Neural crest cell (in vitro differentiated cells): ENCODE measurements at regions not wholly inside any gene's neighbourhood (a gene's known extent, or its start where the extent isn't known, plus 50 kb on each side); places are given as distances from the start of the nearest gene placed in this dataset.
A peak's percentile ranks its signal among the peaks of the same experiment; 100 is the strongest.

Source experiments
- DNase-seq: peaks from one replicate; pipeline ENCODE4 v3.0.0; 2021; ENCODE audit warnings: low read depth, mixed read lengths, low spot score
- H3K27ac Mint-ChIP-seq: one replicate; pipeline ENCODE4 v1.8.0; 2021; ENCODE audit warnings: mild to moderate bottlenecking, mixed read lengths; ENCODE audit not compliant: unreplicated experiment
- H3K27me3 Mint-ChIP-seq: 2 replicates; pipeline ENCODE4 v1.8.0; 2021; ENCODE audit warnings: low read depth, mild to moderate bottlenecking, mixed read lengths
- H3K36me3 Mint-ChIP-seq: 2 replicates; pipeline ENCODE4 v1.8.0; 2021; ENCODE audit warnings: low read depth, mild to moderate bottlenecking, mixed read lengths
- H3K4me1 Mint-ChIP-seq: 2 replicates; pipeline ENCODE4 v1.8.0; 2021; ENCODE audit warnings: mixed read lengths
- H3K4me3 Mint-ChIP-seq: one replicate; pipeline ENCODE4 v1.8.0; 2021; ENCODE audit warnings: mild to moderate bottlenecking, mixed read lengths
- H3K9me3 Mint-ChIP-seq: 2 replicates; pipeline ENCODE4 v1.8.0; 2021; ENCODE audit warnings: mixed read lengths
- CTCF ChIP-seq: fragments of 200-600 bp; sonication (generic); conservative IDR thresholded peaks from 2 replicates; pipeline ENCODE4 v1.5.0; 2021; ENCODE audit warnings: antibody characterized with exemption, mild to moderate bottlenecking

GRCh38 chr5:13503017-13503416 is 441.5 kb downstream of the DNAH5 start:
- Mint-ChIP-seq H3K27ac (peak overlapping the region; percentile 24), H3K27me3 (peaks cover 4% of the 10 kb centered on the region), H3K4me1 (no peaks in the 10 kb centered on the region), H3K36me3 (no peaks in the 10 kb centered on the region), H3K4me3 (no peak overlapping the region), H3K9me3 (no peaks in the 10 kb centered on the region)
- DNase-seq = no peak
- TF ChIP-seq CTCF = no peak

DNA sequence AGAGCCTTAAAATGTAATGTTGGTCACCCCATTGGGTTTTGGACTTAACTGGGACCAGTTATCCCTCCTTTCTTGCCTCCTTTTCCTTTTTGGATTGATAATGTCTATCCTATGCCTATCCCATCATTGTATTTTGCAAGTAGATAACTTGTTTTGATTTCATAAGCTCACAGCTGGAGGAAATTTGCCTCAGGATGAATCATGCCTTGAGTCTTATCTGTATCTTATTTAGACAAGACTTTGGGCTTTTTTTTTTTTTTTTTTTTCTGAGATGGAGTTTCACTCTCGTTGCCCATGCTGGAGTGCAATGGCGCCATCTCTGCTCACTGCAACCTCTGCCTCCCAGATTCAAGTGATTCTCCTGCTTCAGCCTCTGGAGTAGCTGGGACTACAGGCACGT is 443.3 kb downstream of the DNAH5 start:
- Mint-ChIP-seq H3K27ac (no peak overlapping the region), H3K4me1 (no peaks in the 10 kb centered on the region), H3K36me3 (no peaks in the 10 kb centered on the region), H3K4me3 (no peak overlapping the region), H3K27me3 (no peaks in the 10 kb centered on the region), H3K9me3 (no peaks in the 10 kb centered on the region)
- DNase-seq = no peak
- no peak for TF ChIP-seq CTCF

DNA sequence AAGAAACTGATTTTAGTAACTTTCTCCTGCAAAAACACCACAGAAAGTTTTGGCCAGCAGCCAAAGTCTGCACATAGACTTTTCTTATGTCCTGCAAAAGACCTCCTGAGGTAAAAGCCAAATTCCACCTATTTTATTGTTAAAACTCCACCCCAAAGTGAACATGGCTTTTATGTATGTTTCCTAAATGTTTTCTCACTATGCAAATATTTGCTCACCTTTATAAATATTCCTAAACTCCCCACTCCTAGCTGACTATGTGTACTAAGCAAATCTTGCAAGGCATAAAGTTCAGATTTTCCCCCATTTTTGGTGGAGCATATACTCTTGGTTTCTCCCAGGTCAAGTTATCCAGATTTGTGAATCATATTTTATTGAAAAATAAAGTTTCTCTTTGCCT is 446.2 kb downstream of the DNAH5 start:
- Mint-ChIP-seq H3K27ac (no peak overlapping the region), H3K4me3 (no peak overlapping the region), H3K27me3 (no peaks in the 10 kb centered on the region), H3K36me3 (no peaks in the 10 kb centered on the region), H3K4me1 (no peaks in the 10 kb centered on the region), H3K9me3 (no peaks in the 10 kb centered on the region)
- TF ChIP-seq CTCF = no peak
- DNase-seq = no peak

GRCh38 chr5:13488254-13488931 is 456.1 kb downstream of the DNAH5 start:
- DNase-seq = no peak
- H3K9me3 Mint-ChIP-seq = peaks cover 8% of the 10 kb centered on the region
- no peaks in the 10 kb centered on the region for H3K4me1 Mint-ChIP-seq
- H3K36me3 Mint-ChIP-seq = no peaks in the 10 kb centered on the region
- H3K27me3 Mint-ChIP-seq = peaks cover 4% of the 10 kb centered on the region
- TF ChIP-seq CTCF = no peak
- H3K4me3 Mint-ChIP-seq = no peak overlapping the region
- H3K27ac Mint-ChIP-seq = no peak overlapping the region

GRCh38 chr5:13480834-13481233 is 463.7 kb downstream of the DNAH5 start:
- H3K36me3 Mint-ChIP-seq = no peaks in the 10 kb centered on the region
- DNase-seq = no peak
- H3K27me3 Mint-ChIP-seq = peaks cover 16% of the 10 kb centered on the region
- no peaks in the 10 kb centered on the region for H3K9me3 Mint-ChIP-seq
- H3K27ac Mint-ChIP-seq = no peak overlapping the region
- no peak for TF ChIP-seq CTCF
- no peak overlapping the region for H3K4me3 Mint-ChIP-seq
- H3K4me1 Mint-ChIP-seq = peaks cover 7% of the 10 kb centered on the region
